SW480 (cell line): ENCODE measurements at regions not wholly inside any gene's neighbourhood (a gene's known extent, or its start where the extent isn't known, plus 50 kb on each side); places are given as distances from the start of the nearest gene placed in this dataset.
A peak's percentile ranks its signal among the peaks of the same experiment; 100 is the strongest.
"Not testable (repeated sequence)": the region's sequence is repeated elsewhere in the genome, so short reads cannot be mapped to it uniquely, and the experiment has no call there.

ENCODE experiments used
- DNase-seq: peaks from one replicate; pipeline ENCODE4 v3.0.0-alpha.2; 2016; ENCODE audit warnings: low spot score

- no peak for DNase-seq
Observed at GRCh38 chr11:45754741-45755140, 50.2 kb upstream of the SLC35C1 start.

- no peak for DNase-seq
Observed at GRCh38 chr11:45754261-45754709, 50.7 kb upstream of the SLC35C1 start.

GRCh38 chr11:45752106-45752505 is 52.8 kb upstream of the SLC35C1 start:
- no peak for DNase-seq

- no peak for DNase-seq
Observed at GRCh38 chr11:45751430-45751829, 53.5 kb upstream of the SLC35C1 start.

- DNase-seq, result no peak
Observed at GRCh38 chr11:45750439-45750838, 54.5 kb upstream of the SLC35C1 start.

GRCh38 chr11:45748801-45749200 is 56.1 kb upstream of the SLC35C1 start:
- DNase-seq, result no peak

GRCh38 chr11:45745065-45745811 is 59.7 kb upstream of the SLC35C1 start:
- DNase-seq, result no peak

- DNase-seq, result no peak
Observed at GRCh38 chr11:45743556-45744468, 61.1 kb upstream of the SLC35C1 start.

GRCh38 chr11:45741582-45741981 is 63.4 kb upstream of the SLC35C1 start:
- DNase-seq, result no peak

GRCh38 chr11:45741032-45741431 is 63.9 kb upstream of the SLC35C1 start:
- no peak for DNase-seq

- DNase-seq, result no peak
Observed at GRCh38 chr11:45739866-45740265, 65.1 kb upstream of the SLC35C1 start.

- DNase-seq, result not testable (repeated sequence)
Observed at GRCh38 chr11:45739071-45739470, 65.9 kb upstream of the SLC35C1 start.

GRCh38 chr11:45738194-45738593 is 66.8 kb upstream of the SLC35C1 start:
- not testable (repeated sequence) for DNase-seq

- no peak for DNase-seq
Observed at GRCh38 chr11:45737056-45737455, 67.9 kb upstream of the SLC35C1 start.

GRCh38 chr11:45736424-45736823 is 68.5 kb upstream of the SLC35C1 start:
- peak; percentile 25 for DNase-seq

GRCh38 chr11:45733176-45733575 is 67.8 kb upstream of the CHST1 start:
- no peak for DNase-seq

GRCh38 chr11:45732343-45732742 is 66.9 kb upstream of the CHST1 start:
- DNase-seq, result no peak

- DNase-seq, result not testable (repeated sequence)
Observed at GRCh38 chr11:45731171-45731570, 65.7 kb upstream of the CHST1 start.

- no peak for DNase-seq
Observed at GRCh38 chr11:45730014-45730413, 64.6 kb upstream of the CHST1 start.

- no peak for DNase-seq
Observed at GRCh38 chr11:45726493-45727054, 61.2 kb upstream of the CHST1 start.

- DNase-seq, result no peak
Observed at GRCh38 chr11:45725776-45726492, 60.5 kb upstream of the CHST1 start.

GRCh38 chr11:45725121-45725520 is 59.7 kb upstream of the CHST1 start:
- DNase-seq, result no peak
